ENCODE measurements at regions not wholly inside any gene's neighbourhood (a gene's known extent, or its start where the extent isn't known, plus 50 kb on each side); places are given as distances from the start of the nearest gene placed in this dataset.
A peak's percentile ranks its signal among the peaks of the same experiment; 100 is the strongest.

GRCh38 chr20:16801919-16802651 is 53.9 kb downstream of the OTOR start:
- TF ChIP-seq, protein P1, sequence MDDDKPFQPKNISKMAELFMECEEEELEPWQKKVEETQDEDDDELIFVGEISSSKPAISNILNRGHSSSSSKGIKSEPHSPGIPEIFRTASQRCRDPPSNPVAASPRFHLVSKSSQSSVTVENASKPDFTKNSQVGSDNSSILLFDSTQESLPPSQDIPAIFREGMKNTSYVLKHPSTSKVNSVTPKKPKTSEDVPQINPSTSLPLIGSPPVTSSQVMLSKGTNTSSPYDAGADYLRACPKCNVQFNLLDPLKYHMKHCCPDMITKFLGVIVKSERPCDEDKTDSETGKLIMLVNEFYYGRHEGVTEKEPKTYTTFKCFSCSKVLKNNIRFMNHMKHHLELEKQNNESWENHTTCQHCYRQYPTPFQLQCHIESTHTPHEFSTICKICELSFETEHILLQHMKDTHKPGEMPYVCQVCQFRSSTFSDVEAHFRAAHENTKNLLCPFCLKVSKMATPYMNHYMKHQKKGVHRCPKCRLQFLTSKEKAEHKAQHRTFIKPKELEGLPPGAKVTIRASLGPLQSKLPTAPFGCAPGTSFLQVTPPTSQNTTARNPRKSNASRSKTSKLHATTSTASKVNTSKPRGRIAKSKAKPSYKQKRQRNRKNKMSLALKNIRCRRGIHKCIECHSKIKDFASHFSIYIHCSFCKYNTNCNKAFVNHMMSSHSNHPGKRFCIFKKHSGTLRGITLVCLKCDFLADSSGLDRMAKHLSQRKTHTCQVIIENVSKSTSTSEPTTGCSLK (tag by site-specific recombination; IDR thresholded peaks at IDR 0.05) = no peak
- TF ChIP-seq MZF1 (tag by site-specific recombination; IDR thresholded peaks at IDR 0.05; ENCODE audit: borderline replicate concordance) = no peak
- no peak for TF ChIP-seq ZNF146 (tag by site-specific recombination; IDR thresholded peaks at IDR 0.05)
- TF ChIP-seq HOXA7 (CRISPR knock-in tag; IDR thresholded peaks at IDR 0.05; ENCODE audit: borderline replicate concordance) = no peak
- TF ChIP-seq SCRT1 (tag by site-specific recombination; IDR thresholded peaks at IDR 0.05; ENCODE audit: borderline replicate concordance) = peak; percentile 55; the same call in 1 of the 2 replicates
- no peak for TF ChIP-seq ZNF274 (IDR thresholded peaks at IDR 0.05; ENCODE audit: low read length)
- no peak for TF ChIP-seq ZNF274 (tag by site-specific recombination; IDR thresholded peaks at IDR 0.05; ENCODE audit: borderline replicate concordance)
- TF ChIP-seq ZNF426 (tag by site-specific recombination; IDR thresholded peaks at IDR 0.05) = no peak
- TF ChIP-seq TCF7L2 (IDR thresholded peaks at IDR 0.05; ENCODE audit: borderline replicate concordance, low read depth, low read length) = no peak
- TF ChIP-seq GLIS1 (tag by site-specific recombination; IDR thresholded peaks at IDR 0.05) = no peak
- no peak for TF ChIP-seq ZBTB49 (tag by site-specific recombination; IDR thresholded peaks at IDR 0.05; ENCODE audit: low read depth)
- peak; percentile 73 for TF ChIP-seq SCRT2 (tag by site-specific recombination; IDR thresholded peaks at IDR 0.05)
- no peak for TF ChIP-seq FEZF1 (tag by site-specific recombination; IDR thresholded peaks at IDR 0.05)
- TF ChIP-seq ZNF211 (tag by site-specific recombination; IDR thresholded peaks at IDR 0.05; ENCODE audit: low read depth) = no peak
- no peak for TF ChIP-seq ZNF596 (tag by site-specific recombination; IDR thresholded peaks at IDR 0.05)
- TF ChIP-seq ZNF560 (tag by site-specific recombination; IDR thresholded peaks at IDR 0.05; ENCODE audit: borderline replicate concordance) = no peak
- TF ChIP-seq ZNF654 (tag by site-specific recombination; IDR thresholded peaks at IDR 0.05; ENCODE audit: low read depth) = peak; percentile 62
- no peaks in the 10 kb centered on the region for H3K9me3 ChIP-seq (ENCODE audit: control insufficient read depth, insufficient read depth, low read depth, low read length)
- POLR2A ChIA-PET = interaction anchor here (0.5 kb wide), 1 partner anchor 773 kb away, joined by 7 read pairs; no protein-coding TSS in a partner anchor
- no peak overlapping the region for H3K4me3 ChIP-seq (ENCODE audit: low read depth, low read length)
- H3K4me1 ChIP-seq (ENCODE audit: control insufficient read depth, insufficient read depth, low read length) = no peaks in the 10 kb centered on the region
- no peaks in the 10 kb centered on the region for H3K36me3 ChIP-seq (ENCODE audit: control insufficient read depth in 2 of 2, insufficient read depth in 1 of 2, low read length in 2 of 2)
- CTCF ChIA-PET = interaction anchor here (0.5 to 5.4 kb wide), 28 partner anchors 8 to 1875 kb away, joined by 3 to 133 read pairs (median 3); no protein-coding TSS in a partner anchor
- H3K27ac ChIP-seq (ENCODE audit: extremely low read depth, low read depth, low read length) = no peak overlapping the region

DNA sequence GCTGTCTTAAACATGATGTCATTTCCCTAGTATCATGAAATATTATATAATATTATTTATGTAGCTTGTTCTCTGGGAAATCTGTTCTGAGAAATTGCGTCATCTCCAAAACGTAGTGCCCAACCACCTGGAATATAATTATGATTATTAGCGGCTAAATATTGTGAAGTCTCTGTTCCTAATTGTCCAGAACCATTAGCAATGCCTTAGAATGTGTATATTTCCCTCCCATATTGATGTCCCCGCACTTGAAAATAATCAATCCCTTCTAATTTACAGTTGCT is 54.4 kb downstream of the OTOR start:
- ChIA-PET POLR2A (no interaction called here), CTCF (interaction anchor here (0.5 to 5.4 kb wide), 22 partner anchors 8 to 1874 kb away, joined by 3 to 133 read pairs (median 3); no protein-coding TSS in a partner anchor)
- no peak for TF ChIP-seq ZNF544 (tag by site-specific recombination; IDR thresholded peaks at IDR 0.05)
- TF ChIP-seq ZNF391 (tag by site-specific recombination; IDR thresholded peaks at IDR 0.05; ENCODE audit: borderline replicate concordance, low read depth) = no peak
- no peak for TF ChIP-seq ZBTB49 (tag by site-specific recombination; IDR thresholded peaks at IDR 0.05; ENCODE audit: low read depth)
- TF ChIP-seq ZBTB21 (tag by site-specific recombination; IDR thresholded peaks at IDR 0.05) = no peak
- TF ChIP-seq ZNF521 (tag by site-specific recombination; IDR thresholded peaks at IDR 0.05) = no peak
- TF ChIP-seq ZNF76 (tag by site-specific recombination; IDR thresholded peaks at IDR 0.05; ENCODE audit: borderline replicate concordance, low read depth) = no peak
- TF ChIP-seq ZNF792 (tag by site-specific recombination; IDR thresholded peaks at IDR 0.05) = no peak
- Histone ChIP-seq H3K27ac (ENCODE audit: extremely low read depth, low read depth, low read length) (no peak overlapping the region), H3K9me3 (ENCODE audit: control insufficient read depth, insufficient read depth, low read depth, low read length) (no peaks in the 10 kb centered on the region), H3K4me3 (ENCODE audit: low read depth, low read length) (no peak overlapping the region), H3K4me1 (ENCODE audit: control insufficient read depth, insufficient read depth, low read length) (no peaks in the 10 kb centered on the region), H3K36me3 (ENCODE audit: control insufficient read depth in 2 of 2, insufficient read depth in 1 of 2, low read length in 2 of 2) (no peaks in the 10 kb centered on the region)

Measured in HEK293 (cell line).